HepG2 (cell line): ENCODE measurements at regions not wholly inside any gene's neighbourhood (a gene's known extent, or its start where the extent isn't known, plus 50 kb on each side); places are given as distances from the start of the nearest gene placed in this dataset.
A peak's percentile ranks its signal among the peaks of the same experiment; 100 is the strongest.

Experiments
- ARID5B ChIP-seq: IDR thresholded peaks from 2 replicates; pipeline ENCODE4 v1.4.0; 2020; ENCODE audit warnings: mild to moderate bottlenecking, missing genetic modification reagents
- BCL6 ChIP-seq: IDR thresholded peaks from 2 replicates; pipeline ENCODE4 v1.6.1; 2016; ENCODE audit warnings: missing genetic modification reagents, missing compliant biosample characterization
- CC2D1A ChIP-seq: sonication (generic); formaldehyde crosslinking; IDR thresholded peaks from 2 replicates; pipeline ENCODE4 v1.8.1; 2023; ENCODE audit warnings: mild to moderate bottlenecking, missing genetic modification reagents
- CEBPB ChIP-seq: IDR thresholded peaks from 2 replicates; pipeline ENCODE4 v1.6.1; 2011; ENCODE audit warnings: low read depth, low read length, improper control_type of control experiment, borderline replicate concordance
- E2F2 ChIP-seq: sonication (generic); formaldehyde crosslinking; IDR thresholded peaks from 2 replicates; pipeline ENCODE4 v1.4.0; 2020; ENCODE audit warnings: missing genetic modification reagents, borderline replicate concordance
- FOXA3 ChIP-seq: IDR thresholded peaks from 2 replicates; pipeline ENCODE4 v1.6.1; 2016; ENCODE audit warnings: missing genetic modification reagents, missing compliant biosample characterization
- FOXP1 ChIP-seq, 2 experiments: fragments of 450-650 bp in 1 of 2; IDR thresholded peaks; 2 replicates each; pipeline ENCODE4 v1.6.1; 2017 to 2018; ENCODE audit warnings: antibody characterized with exemption in 1 of 2
- FUBP1 ChIP-seq: sonication (generic); formaldehyde crosslinking; IDR thresholded peaks from 2 replicates; pipeline ENCODE4 v1.5.1; 2020; ENCODE audit warnings: missing genetic modification reagents, mild to moderate bottlenecking, borderline replicate concordance
- GTF3A ChIP-seq: sonication (generic); formaldehyde crosslinking; conservative IDR thresholded peaks from 2 replicates; pipeline ENCODE4 v1.4.0; 2020; ENCODE audit warnings: mild to moderate bottlenecking, missing genetic modification reagents
- HNF4G ChIP-seq, 2 experiments: sonication (generic) in 1 of 2; formaldehyde crosslinking in 1 of 2; IDR thresholded peaks; 2 replicates each; pipeline versions ENCODE4 v1.4.0 to v1.6.1; 2011 to 2020; ENCODE audit warnings: borderline replicate concordance in 2 of 2, low read depth in 2 of 2, mild to moderate bottlenecking in 2 of 2, low read length in 1 of 2, missing genetic modification reagents in 1 of 2, moderate library complexity in 1 of 2
- MIXL1 ChIP-seq: IDR thresholded peaks from 2 replicates; pipeline ENCODE4 v1.6.1; 2016
- PAXIP1 ChIP-seq: sonication (generic); formaldehyde crosslinking; conservative IDR thresholded peaks from 2 replicates; pipeline ENCODE4 v1.4.0; 2020; ENCODE audit warnings: mild to moderate bottlenecking, missing genetic modification reagents, moderate library complexity
- RXRA ChIP-seq: sonication (generic); formaldehyde crosslinking; IDR thresholded peaks from 2 replicates; pipeline ENCODE4 v1.5.1; 2020; ENCODE audit warnings: missing genetic modification reagents
- ZBTB25 ChIP-seq: IDR thresholded peaks from 2 replicates; pipeline ENCODE4 v1.6.1; 2018; ENCODE audit warnings: missing genetic modification reagents
- ZNF282 ChIP-seq: fragments of 450-650 bp; IDR thresholded peaks from 2 replicates; pipeline ENCODE4 v1.6.1; 2018; ENCODE audit not compliant: partially characterized antibody
- ZNF598 ChIP-seq: sonication (generic); formaldehyde crosslinking; IDR thresholded peaks from 2 replicates; pipeline ENCODE4 v1.5.1; 2020; ENCODE audit warnings: mild to moderate bottlenecking, missing genetic modification reagents, borderline replicate concordance
- ZNF691 ChIP-seq: sonication (generic); formaldehyde crosslinking; IDR thresholded peaks from 2 replicates; pipeline ENCODE4 v1.4.0; 2020; ENCODE audit warnings: missing genetic modification reagents, low read depth, mild to moderate bottlenecking, borderline replicate concordance

GRCh38 chr18:49731860-49732311, 81.4 kb downstream of the ACAA2 start (continued):
- TF ChIP-seq PAXIP1 (CRISPR knock-in tag) (peak; percentile 52), ZNF282 (no peak), MIXL1 (CRISPR knock-in tag) (no peak), ZNF598 (CRISPR knock-in tag) (no peak), ZBTB25 (CRISPR knock-in tag) (no peak), ARID5B (peak; percentile 54; the same call in 1 of the 2 replicates), CC2D1A (CRISPR knock-in tag) (no peak), RXRA (CRISPR knock-in tag) (no peak), ZNF691 (CRISPR knock-in tag) (no peak), CEBPB (peak; percentile 5; the same call in 1 of the 2 replicates), FOXA3 (CRISPR knock-in tag) (peak; percentile 45; the same call in 1 of the 2 replicates), GTF3A (CRISPR knock-in tag) (no peak), FUBP1 (CRISPR knock-in tag) (no peak), FOXP1 (IDR thresholded peaks at IDR 0.05) (no peak), FOXP1 (CRISPR knock-in tag; IDR thresholded peaks at IDR 0.05) (peak; percentile 20; the same call in 1 of the 2 replicates), HNF4G (IDR thresholded peaks at IDR 0.05; ENCODE audit: borderline replicate concordance, low read depth, low read length) (no peak), HNF4G (CRISPR knock-in tag; IDR thresholded peaks at IDR 0.05; ENCODE audit: borderline replicate concordance, low read depth) (no peak), E2F2 (CRISPR knock-in tag) (no peak), BCL6 (CRISPR knock-in tag) (peak; percentile 99)
